ENCODE measurements at regions not wholly inside any gene's neighbourhood (a gene's known extent, or its start where the extent isn't known, plus 50 kb on each side); places are given as distances from the start of the nearest gene placed in this dataset.

DNA sequence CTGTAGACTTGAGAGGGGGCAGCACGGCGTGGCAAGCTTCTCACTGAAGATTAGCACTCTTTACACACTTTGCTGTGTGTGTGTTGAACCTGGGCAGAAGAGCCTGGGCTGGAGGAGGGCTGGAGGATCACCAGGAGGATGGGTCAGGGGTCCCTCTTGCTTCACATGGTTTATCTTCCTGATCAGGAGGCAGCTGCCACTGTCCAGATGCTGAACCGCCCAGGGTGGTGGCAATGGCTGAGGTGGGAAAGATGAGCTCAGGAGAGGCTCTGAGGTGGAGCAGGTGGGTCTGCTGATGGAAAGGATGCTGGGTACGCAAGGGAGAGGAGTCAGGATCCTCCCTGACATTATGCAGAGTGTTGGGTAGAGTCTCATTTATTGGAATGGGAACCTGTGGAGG, 191.5 kb downstream of the RAMP3 start:
- Histone ChIP-seq H3K27me3 (ENCODE audit: insufficient read depth, low read length) (no peaks in the 10 kb centered on the region), H3K9ac (ENCODE audit: low read depth, low read length) (no peak overlapping the region), H3K4me1 (ENCODE audit: insufficient read depth, low read length) (peaks cover 10% of the 10 kb centered on the region; the same call in 1 of the 2 replicates), H3K4me3 (ENCODE audit: low read length) (no peak overlapping the region), H3K36me3 (ENCODE audit: insufficient read depth, low read length) (no peaks in the 10 kb centered on the region), H3K27ac (ENCODE audit: low read depth, low read length) (no peak overlapping the region), H3K9me3 (ENCODE audit: insufficient read depth, low read depth, low read length) (no peaks in the 10 kb centered on the region)
- 96% methylated on average over 4 of the region's 4 CpGs for WGBS

DNA sequence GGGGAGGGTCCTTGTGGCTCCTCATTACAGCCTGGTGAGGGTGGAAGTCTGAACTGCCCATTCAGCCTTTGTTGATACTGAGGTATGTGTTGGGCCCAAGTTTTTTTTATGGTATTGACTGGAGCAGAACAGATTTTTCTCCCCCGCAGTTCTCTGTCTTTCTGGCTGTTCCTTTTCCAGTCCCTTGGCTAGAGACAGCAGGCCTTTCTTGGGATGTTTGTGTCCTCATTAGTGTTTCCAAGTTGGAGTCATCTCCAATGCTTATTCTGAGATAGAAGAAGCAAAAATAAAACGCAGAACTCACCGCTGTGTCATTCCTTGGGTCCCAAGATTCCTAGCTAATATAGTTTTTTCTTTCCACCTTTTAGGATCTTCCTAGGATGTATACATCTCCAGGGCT, 193.3 kb downstream of the RAMP3 start:
- no peaks in the 10 kb centered on the region for H3K9me3 ChIP-seq (ENCODE audit: insufficient read depth, low read depth, low read length)
- H3K27ac ChIP-seq (ENCODE audit: low read depth, low read length): no peak overlapping the region
- H3K27me3 ChIP-seq (ENCODE audit: insufficient read depth, low read length): no peaks in the 10 kb centered on the region
- 95% methylated on average over 3 of the region's 3 CpGs for WGBS
- H3K4me3 ChIP-seq (ENCODE audit: low read length): no peak overlapping the region
- H3K36me3 ChIP-seq (ENCODE audit: insufficient read depth, low read length): no peaks in the 10 kb centered on the region
- peaks cover 10% of the 10 kb centered on the region; the same call in 1 of the 2 replicates for H3K4me1 ChIP-seq (ENCODE audit: insufficient read depth, low read length)
- H3K9ac ChIP-seq (ENCODE audit: low read depth, low read length): no peak overlapping the region

DNA sequence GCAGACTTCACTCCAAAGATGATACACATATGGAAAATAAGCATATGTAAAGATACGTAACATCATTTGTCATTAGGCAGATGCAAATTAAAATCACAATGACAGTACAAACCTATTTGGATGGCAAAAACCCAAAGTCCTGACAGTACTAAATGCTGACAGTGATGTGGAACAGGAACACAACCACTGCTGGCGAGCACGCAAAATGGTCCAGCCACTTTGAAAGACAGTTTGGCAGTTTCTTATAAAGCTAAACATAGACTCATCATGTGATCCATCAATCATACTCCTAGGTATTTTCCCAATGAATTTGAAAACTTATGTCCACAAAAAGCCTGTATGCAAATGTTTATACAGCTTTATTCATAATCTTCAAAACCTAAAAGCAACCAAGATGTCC, 200.7 kb downstream of the RAMP3 start:
- H3K9me3 ChIP-seq (ENCODE audit: insufficient read depth, low read depth, low read length): no peaks in the 10 kb centered on the region
- no peak overlapping the region for H3K9ac ChIP-seq (ENCODE audit: low read depth, low read length)
- H3K4me1 ChIP-seq (ENCODE audit: insufficient read depth, low read length): no peaks in the 10 kb centered on the region
- H3K27me3 ChIP-seq (ENCODE audit: insufficient read depth, low read length): no peaks in the 10 kb centered on the region
- 96% methylated on average over 3 of the region's 3 CpGs for WGBS
- H3K36me3 ChIP-seq (ENCODE audit: insufficient read depth, low read length): no peaks in the 10 kb centered on the region
- H3K27ac ChIP-seq (ENCODE audit: low read depth, low read length): no peak overlapping the region
- no peak overlapping the region for H3K4me3 ChIP-seq (ENCODE audit: low read length)

DNA sequence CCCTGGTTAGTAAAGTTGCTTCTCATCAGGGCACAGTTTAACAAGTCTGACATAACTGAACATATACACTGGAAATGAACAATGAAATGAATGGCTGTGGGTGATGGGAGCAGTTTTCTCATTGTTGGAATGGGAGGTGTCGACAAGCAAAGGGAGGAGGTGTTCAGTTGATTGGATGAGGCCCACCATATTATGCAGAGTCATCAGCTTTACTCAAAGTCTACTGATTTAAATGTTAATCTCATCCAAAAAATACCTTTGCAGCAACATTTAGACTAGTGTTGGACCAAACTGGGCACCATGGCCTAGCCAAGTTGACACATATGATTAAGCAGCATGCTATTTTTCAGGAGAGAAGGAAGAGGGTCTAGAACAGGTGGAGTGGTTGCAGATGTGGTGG, 201.7 kb downstream of the RAMP3 start:
- no peak overlapping the region for H3K9ac ChIP-seq (ENCODE audit: low read depth, low read length)
- H3K9me3 ChIP-seq (ENCODE audit: insufficient read depth, low read depth, low read length): no peaks in the 10 kb centered on the region
- no peak overlapping the region for H3K27ac ChIP-seq (ENCODE audit: low read depth, low read length)
- H3K27me3 ChIP-seq (ENCODE audit: insufficient read depth, low read length): no peaks in the 10 kb centered on the region
- no peak overlapping the region for H3K4me3 ChIP-seq (ENCODE audit: low read length)
- H3K36me3 ChIP-seq (ENCODE audit: insufficient read depth, low read length): no peaks in the 10 kb centered on the region
- WGBS: 84% methylated on average over 1 of the region's 1 CpG
- no peaks in the 10 kb centered on the region for H3K4me1 ChIP-seq (ENCODE audit: insufficient read depth, low read length)

GRCh38 chr7:45359776-45360175, 202.2 kb downstream of the RAMP3 start:
- Histone ChIP-seq H3K27ac (ENCODE audit: low read depth, low read length) (no peak overlapping the region), H3K4me1 (ENCODE audit: insufficient read depth, low read length) (no peaks in the 10 kb centered on the region), H3K9me3 (ENCODE audit: insufficient read depth, low read depth, low read length) (no peaks in the 10 kb centered on the region), H3K9ac (ENCODE audit: low read depth, low read length) (no peak overlapping the region), H3K36me3 (ENCODE audit: insufficient read depth, low read length) (no peaks in the 10 kb centered on the region), H3K27me3 (ENCODE audit: insufficient read depth, low read length) (no peaks in the 10 kb centered on the region), H3K4me3 (ENCODE audit: low read length) (no peak overlapping the region)
- WGBS: 90% methylated on average over 4 of the region's 4 CpGs

- Histone ChIP-seq H3K27me3 (ENCODE audit: insufficient read depth, low read length) (no peaks in the 10 kb centered on the region), H3K4me1 (ENCODE audit: insufficient read depth, low read length) (no peaks in the 10 kb centered on the region), H3K4me3 (ENCODE audit: low read length) (no peak overlapping the region), H3K27ac (ENCODE audit: low read depth, low read length) (no peak overlapping the region), H3K36me3 (ENCODE audit: insufficient read depth, low read length) (no peaks in the 10 kb centered on the region), H3K9me3 (ENCODE audit: insufficient read depth, low read depth, low read length) (no peaks in the 10 kb centered on the region), H3K9ac (ENCODE audit: low read depth, low read length) (no peak overlapping the region)
- 68% methylated on average over 7 of the region's 7 CpGs for WGBS
Measured at GRCh38 chr7:45363669-45364068, 206.1 kb downstream of the RAMP3 start.

- no peaks in the 10 kb centered on the region for H3K36me3 ChIP-seq (ENCODE audit: insufficient read depth, low read length)
- no peaks in the 10 kb centered on the region for H3K27me3 ChIP-seq (ENCODE audit: insufficient read depth, low read length)
- no peak overlapping the region for H3K9ac ChIP-seq (ENCODE audit: low read depth, low read length)
- H3K27ac ChIP-seq (ENCODE audit: low read depth, low read length): no peak overlapping the region
- 89% methylated on average over 4 of the region's 4 CpGs for WGBS
- no peaks in the 10 kb centered on the region for H3K4me1 ChIP-seq (ENCODE audit: insufficient read depth, low read length)
- no peaks in the 10 kb centered on the region for H3K9me3 ChIP-seq (ENCODE audit: insufficient read depth, low read depth, low read length)
- H3K4me3 ChIP-seq (ENCODE audit: low read length): no peak overlapping the region
Measured at GRCh38 chr7:45365341-45365740, 207.8 kb downstream of the RAMP3 start.

- Histone ChIP-seq H3K27me3 (ENCODE audit: insufficient read depth, low read length) (no peaks in the 10 kb centered on the region), H3K4me1 (ENCODE audit: insufficient read depth, low read length) (no peaks in the 10 kb centered on the region), H3K27ac (ENCODE audit: low read depth, low read length) (no peak overlapping the region), H3K36me3 (ENCODE audit: insufficient read depth, low read length) (no peaks in the 10 kb centered on the region), H3K9me3 (ENCODE audit: insufficient read depth, low read depth, low read length) (no peaks in the 10 kb centered on the region), H3K4me3 (ENCODE audit: low read length) (no peak overlapping the region), H3K9ac (ENCODE audit: low read depth, low read length) (no peak overlapping the region)
- WGBS: 91% methylated on average over 3 of the region's 3 CpGs
Measured at GRCh38 chr7:45366475-45366874, 207.7 kb upstream of the ADCY1 start.

DNA sequence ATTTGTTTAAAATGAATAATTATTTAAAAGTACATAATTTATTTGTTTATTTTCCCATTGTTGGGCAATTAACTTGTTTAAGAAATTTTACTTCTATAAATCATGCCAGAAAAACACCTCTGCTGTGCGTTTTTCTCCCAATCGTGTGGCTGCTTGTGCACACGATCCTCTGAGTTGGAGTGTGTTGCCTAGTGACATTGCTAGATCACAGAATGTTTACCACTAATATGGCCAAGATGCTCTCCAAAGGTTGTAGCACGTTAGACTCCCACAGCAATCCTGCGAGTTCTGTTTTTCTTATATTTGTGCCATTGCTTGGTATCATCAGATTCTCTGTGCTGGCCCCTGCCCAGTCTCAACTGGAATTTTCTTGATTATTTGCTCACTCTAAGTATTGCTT, 207.1 kb upstream of the ADCY1 start:
- Histone ChIP-seq H3K9me3 (ENCODE audit: insufficient read depth, low read depth, low read length) (no peaks in the 10 kb centered on the region), H3K27ac (ENCODE audit: low read depth, low read length) (no peak overlapping the region), H3K27me3 (ENCODE audit: insufficient read depth, low read length) (no peaks in the 10 kb centered on the region), H3K9ac (ENCODE audit: low read depth, low read length) (no peak overlapping the region), H3K4me3 (ENCODE audit: low read length) (no peak overlapping the region), H3K4me1 (ENCODE audit: insufficient read depth, low read length) (no peaks in the 10 kb centered on the region), H3K36me3 (ENCODE audit: insufficient read depth, low read length) (no peaks in the 10 kb centered on the region)
- WGBS: 94% methylated on average over 5 of the region's 5 CpGs

- H3K4me3 ChIP-seq (ENCODE audit: low read length): no peak overlapping the region
- no peak overlapping the region for H3K9ac ChIP-seq (ENCODE audit: low read depth, low read length)
- H3K36me3 ChIP-seq (ENCODE audit: insufficient read depth, low read length): no peaks in the 10 kb centered on the region
- no peaks in the 10 kb centered on the region for H3K4me1 ChIP-seq (ENCODE audit: insufficient read depth, low read length)
- H3K27me3 ChIP-seq (ENCODE audit: insufficient read depth, low read length): no peaks in the 10 kb centered on the region
- no peaks in the 10 kb centered on the region for H3K9me3 ChIP-seq (ENCODE audit: insufficient read depth, low read depth, low read length)
- no peak overlapping the region for H3K27ac ChIP-seq (ENCODE audit: low read depth, low read length)
Measured at GRCh38 chr7:45368129-45368807, 205.9 kb upstream of the ADCY1 start.

- Histone ChIP-seq H3K27ac (ENCODE audit: low read depth, low read length) (no peak overlapping the region), H3K9me3 (ENCODE audit: insufficient read depth, low read depth, low read length) (peaks cover 10% of the 10 kb centered on the region), H3K36me3 (ENCODE audit: insufficient read depth, low read length) (no peaks in the 10 kb centered on the region), H3K27me3 (ENCODE audit: insufficient read depth, low read length) (no peaks in the 10 kb centered on the region), H3K9ac (ENCODE audit: low read depth, low read length) (no peak overlapping the region), H3K4me3 (ENCODE audit: low read length) (no peak overlapping the region), H3K4me1 (ENCODE audit: insufficient read depth, low read length) (no peaks in the 10 kb centered on the region)
- 91% methylated on average over 4 of the region's 4 CpGs for whole genome bisulfite sequencing
Measured at GRCh38 chr7:45384499-45384898, 189.7 kb upstream of the ADCY1 start.

GRCh38 chr7:45387837-45388236, 186.3 kb upstream of the ADCY1 start:
- no peaks in the 10 kb centered on the region for H3K27me3 ChIP-seq (ENCODE audit: insufficient read depth, low read length)
- 96% methylated on average over 4 of the region's 4 CpGs for WGBS

More at GRCh38 chr7:45387837-45388236, 186.3 kb upstream of the ADCY1 start:
- Histone ChIP-seq H3K9me3 (ENCODE audit: insufficient read depth, low read depth, low read length) (peaks cover 10% of the 10 kb centered on the region), H3K36me3 (ENCODE audit: insufficient read depth, low read length) (no peaks in the 10 kb centered on the region), H3K4me1 (ENCODE audit: insufficient read depth, low read length) (no peaks in the 10 kb centered on the region), H3K4me3 (ENCODE audit: low read length) (no peak overlapping the region), H3K27ac (ENCODE audit: low read depth, low read length) (no peak overlapping the region), H3K9ac (ENCODE audit: low read depth, low read length) (no peak overlapping the region)

Measured in HUES64 (cell line).